H9 (cell line): ENCODE measurements at regions not wholly inside any gene's neighbourhood (a gene's known extent, or its start where the extent isn't known, plus 50 kb on each side); places are given as distances from the start of the nearest gene placed in this dataset.

Experiments
- DNase-seq: peaks from one replicate; pipeline ENCODE4 v3.0.0-alpha.2; 2017
- H2AFZ ChIP-seq: one replicate; pipeline ENCODE4 v1.6.1; 2013; ENCODE audit warnings: mild to moderate bottlenecking, low read length, control low read depth, moderate library complexity
- H2AK5ac ChIP-seq: 2 replicates; pipeline ENCODE4 v1.6.1; 2013; ENCODE audit warnings: low read length, control low read depth, mixed read lengths; ENCODE audit not compliant: insufficient read length
- H2BK120ac ChIP-seq: one replicate; pipeline ENCODE4 v1.6.1; 2013; ENCODE audit warnings: low read depth, mild to moderate bottlenecking, low read length, control low read depth, inconsistent platforms; ENCODE audit not compliant: poor library complexity, severe bottlenecking
- H2BK12ac ChIP-seq: 2 replicates; pipeline ENCODE4 v1.6.1; 2013; ENCODE audit warnings: low read length, control low read depth, mixed read lengths, low read depth; ENCODE audit not compliant: insufficient read length
- H2BK15ac ChIP-seq: 2 replicates; pipeline ENCODE4 v1.6.1; 2013; ENCODE audit warnings: low read depth, low read length, control low read depth
- H2BK20ac ChIP-seq: one replicate; pipeline ENCODE4 v1.6.1; 2013; ENCODE audit warnings: low read depth, mild to moderate bottlenecking, low read length, control low read depth, inconsistent platforms; ENCODE audit not compliant: poor library complexity, severe bottlenecking
- H2BK5ac ChIP-seq: 2 replicates; pipeline ENCODE4 v1.6.1; 2013; ENCODE audit warnings: low read length, control low read depth, mixed read lengths; ENCODE audit not compliant: insufficient read length
- H3K14ac ChIP-seq: 2 replicates; pipeline ENCODE4 v1.6.1; 2013; ENCODE audit warnings: low read length, control low read depth; ENCODE audit not compliant: insufficient read depth
- H3K18ac ChIP-seq: 2 replicates; pipeline ENCODE4 v1.6.1; 2013; ENCODE audit warnings: low read depth, mild to moderate bottlenecking, mixed read lengths, low read length, control low read depth; ENCODE audit not compliant: insufficient read length
- H3K23ac ChIP-seq: 2 replicates; pipeline ENCODE4 v1.6.1; 2013; ENCODE audit warnings: low read length, control low read depth, mixed read lengths, low read depth; ENCODE audit not compliant: insufficient read length
- H3K23me2 ChIP-seq: 2 replicates; pipeline ENCODE4 v1.6.1; 2013; ENCODE audit warnings: low read depth, mild to moderate bottlenecking, mixed read lengths, low read length, control low read depth; ENCODE audit not compliant: insufficient read length, poor library complexity, severe bottlenecking
- H3K27ac ChIP-seq: 2 replicates; pipeline ENCODE4 v1.5.1; 2013; ENCODE audit warnings: low read length, control low read depth, mixed read lengths, low read depth; ENCODE audit not compliant: insufficient read length
- H3K27me3 ChIP-seq: 2 replicates; pipeline ENCODE4 v1.6.1; 2013; ENCODE audit warnings: low read length, control low read depth, inconsistent platforms; ENCODE audit not compliant: insufficient read depth
- H3K4ac ChIP-seq: 2 replicates; pipeline ENCODE4 v1.6.1; 2013; ENCODE audit warnings: low read depth, mild to moderate bottlenecking, control low read depth, inconsistent platforms, low read length, moderate library complexity
- H3K4me1 ChIP-seq: 2 replicates; pipeline ENCODE4 v1.6.1; 2013; ENCODE audit warnings: low read length, control low read depth, inconsistent platforms; ENCODE audit not compliant: insufficient read depth
- H3K4me2 ChIP-seq: 2 replicates; pipeline ENCODE4 v1.6.1; 2013; ENCODE audit warnings: low read length, control low read depth, mixed read lengths; ENCODE audit not compliant: insufficient read length, insufficient read depth
- H3K56ac ChIP-seq: 2 replicates; pipeline ENCODE4 v1.6.1; 2013; ENCODE audit warnings: low read depth, mild to moderate bottlenecking, mixed read lengths, low read length, control low read depth; ENCODE audit not compliant: insufficient read length
- H3K79me1 ChIP-seq: 2 replicates; pipeline ENCODE4 v1.6.1; 2013; ENCODE audit warnings: low read depth, mild to moderate bottlenecking, moderate library complexity, low read length, control low read depth, inconsistent platforms; ENCODE audit not compliant: insufficient read depth, poor library complexity, severe bottlenecking
- H3K79me2 ChIP-seq: 2 replicates; pipeline ENCODE4 v1.6.1; 2013; ENCODE audit warnings: low read length, control low read depth, inconsistent platforms; ENCODE audit not compliant: insufficient read depth
- H3K9ac ChIP-seq: 2 replicates; pipeline ENCODE4 v1.6.1; 2013; ENCODE audit warnings: low read length, control low read depth, mixed read lengths; ENCODE audit not compliant: insufficient read length; ENCODE audit errors: extremely low read depth
- H3K9me3 ChIP-seq: one replicate; pipeline ENCODE4 v1.6.1; 2013; ENCODE audit warnings: low read depth, low read length, inconsistent platforms; ENCODE audit not compliant: control insufficient read depth
- H3T11ph ChIP-seq: one replicate; pipeline ENCODE4 v1.6.1; 2013; ENCODE audit warnings: mild to moderate bottlenecking, low read length, control low read depth, inconsistent platforms
- H4K20me1 ChIP-seq: one replicate; pipeline ENCODE4 v1.6.1; 2013; ENCODE audit not compliant: control insufficient read depth, insufficient read length, insufficient read depth
- H4K5ac ChIP-seq: 2 replicates; pipeline ENCODE4 v1.6.1; 2013; ENCODE audit warnings: low read depth, mild to moderate bottlenecking, mixed read lengths, low read length, control low read depth; ENCODE audit not compliant: insufficient read length
- H4K8ac ChIP-seq: replicated peaks from 2 replicates; pipeline ENCODE4 v1.6.1; 2013; ENCODE audit warnings: low read length, control low read depth, mixed read lengths, low read depth; ENCODE audit not compliant: insufficient read length
- H4K91ac ChIP-seq: 2 replicates; pipeline ENCODE4 v1.6.1; 2013; ENCODE audit warnings: low read depth, mild to moderate bottlenecking, moderate library complexity, mixed read lengths, low read length, control low read depth; ENCODE audit not compliant: insufficient read length
- H3K27ac Mint-ChIP-seq, 3 experiments: 2 replicates in 2 of 3; 3 replicates in 1 of 3; pipeline ENCODE4 v1.8.0; 2020 to 2021; ENCODE audit warnings: mixed read lengths in 3 of 3, mild to moderate bottlenecking in 1 of 3, moderate library complexity in 1 of 3
- H3K27me3 Mint-ChIP-seq: 2 replicates; pipeline ENCODE4 v1.8.0; 2021; ENCODE audit warnings: low read depth, mild to moderate bottlenecking, moderate library complexity, mixed read lengths
- H3K36me3 Mint-ChIP-seq, 3 experiments: 2 replicates in 2 of 3; 3 replicates in 1 of 3; pipeline ENCODE4 v1.8.0; 2020 to 2021; ENCODE audit warnings: low read depth in 3 of 3, mixed read lengths in 3 of 3; ENCODE audit not compliant: insufficient read depth in 1 of 3
- H3K4me1 Mint-ChIP-seq, 2 experiments: 2 replicates each; pipeline ENCODE4 v1.8.0; 2020; ENCODE audit warnings: mixed read lengths in 2 of 2
- H3K4me3 Mint-ChIP-seq, 2 experiments: 2 replicates in 1 of 2; 3 replicates in 1 of 2; pipeline ENCODE4 v1.8.0; 2020 to 2021; ENCODE audit warnings: mild to moderate bottlenecking in 2 of 2, mixed read lengths in 2 of 2, moderate library complexity in 1 of 2
- H3K9me3 Mint-ChIP-seq, 2 experiments: 2 replicates in 1 of 2; 3 replicates in 1 of 2; pipeline ENCODE4 v1.8.0; 2020; ENCODE audit warnings: mild to moderate bottlenecking in 2 of 2, mixed read lengths in 2 of 2, moderate library complexity in 1 of 2
- CTCF ChIP-seq: fragments of 200-600 bp; sonication (generic); conservative IDR thresholded peaks from 3 replicates; pipeline ENCODE4 v1.8.0; 2021; ENCODE audit warnings: antibody characterized with exemption, mild to moderate bottlenecking
- WGBS: extraction: QIAGEN DNeasy Blood & Tissue Kit; methylation state at CpG from one replicate; pipeline ENCODE4 v1.1.7; 2013; ENCODE audit warnings: missing lambda C conversion rate, low lambda C conversion rate, mixed read lengths; ENCODE audit not compliant: insufficient read length; ENCODE audit errors: extremely low coverage; 5-methylcytosine and 5-hydroxymethylcytosine counted together

- H3K4me3 Mint-ChIP-seq = no peak overlapping the region
- H3K4me1 ChIP-seq = 0 out of 2 replicates have a peak, but pooled peaks cover 2% of the 10 kb centered on the region
Observed at GRCh38 chr5:167819406-167819805, 472.0 kb upstream of the WWC1 start.

More at GRCh38 chr5:167819406-167819805, 472.0 kb upstream of the WWC1 start:
- Histone ChIP-seq H3K4me2 (no peak overlapping the region), H3K14ac (no peak overlapping the region), H2AK5ac (no peak overlapping the region), H2BK12ac (no peak overlapping the region), H3K79me1 (no peaks in the 10 kb centered on the region), H2BK5ac (no peak overlapping the region), H3T11ph (no peak overlapping the region), H3K27ac (no peak overlapping the region), H4K5ac (no peak overlapping the region), H3K4ac (no peak overlapping the region), H3K56ac (no peak overlapping the region), H3K23me2 (no peaks in the 10 kb centered on the region), H3K79me2 (no peaks in the 10 kb centered on the region), H2BK15ac (no peak overlapping the region), H2BK120ac (no peak overlapping the region), H3K9me3 (no peaks in the 10 kb centered on the region), H3K27me3 (no peaks in the 10 kb centered on the region), H2AFZ (no peak overlapping the region), H4K8ac (no peak overlapping the region), H2BK20ac (no peak overlapping the region), H3K18ac (no peak overlapping the region), H4K20me1 (no peaks in the 10 kb centered on the region), H3K9ac (no peak overlapping the region), H4K91ac (no peak overlapping the region), H3K23ac (no peak overlapping the region)
- Mint-ChIP-seq H3K4me1 (peaks cover 21 to 25% of the 10 kb centered on the region in 2 experiments), H3K27ac (no peak overlapping the region; a peak in 1 of 7 replicates), H3K9me3 (peaks cover 0 to 4% of the 10 kb centered on the region in 2 experiments; a peak in 1 of 5 replicates), H3K27me3 (no peaks in the 10 kb centered on the region), H3K36me3 (peaks cover 0 to 2% (median 0%) of the 10 kb centered on the region in 3 experiments; a peak in 3 of 7 replicates)
- TF ChIP-seq CTCF = no peak
- WGBS = no CpG with 5 or more reads among the region's 3 CpGs
- no peak for DNase-seq
